ENCODE measurements at regions not wholly inside any gene's neighbourhood (a gene's known extent, or its start where the extent isn't known, plus 50 kb on each side); places are given as distances from the start of the nearest gene placed in this dataset.

DNA sequence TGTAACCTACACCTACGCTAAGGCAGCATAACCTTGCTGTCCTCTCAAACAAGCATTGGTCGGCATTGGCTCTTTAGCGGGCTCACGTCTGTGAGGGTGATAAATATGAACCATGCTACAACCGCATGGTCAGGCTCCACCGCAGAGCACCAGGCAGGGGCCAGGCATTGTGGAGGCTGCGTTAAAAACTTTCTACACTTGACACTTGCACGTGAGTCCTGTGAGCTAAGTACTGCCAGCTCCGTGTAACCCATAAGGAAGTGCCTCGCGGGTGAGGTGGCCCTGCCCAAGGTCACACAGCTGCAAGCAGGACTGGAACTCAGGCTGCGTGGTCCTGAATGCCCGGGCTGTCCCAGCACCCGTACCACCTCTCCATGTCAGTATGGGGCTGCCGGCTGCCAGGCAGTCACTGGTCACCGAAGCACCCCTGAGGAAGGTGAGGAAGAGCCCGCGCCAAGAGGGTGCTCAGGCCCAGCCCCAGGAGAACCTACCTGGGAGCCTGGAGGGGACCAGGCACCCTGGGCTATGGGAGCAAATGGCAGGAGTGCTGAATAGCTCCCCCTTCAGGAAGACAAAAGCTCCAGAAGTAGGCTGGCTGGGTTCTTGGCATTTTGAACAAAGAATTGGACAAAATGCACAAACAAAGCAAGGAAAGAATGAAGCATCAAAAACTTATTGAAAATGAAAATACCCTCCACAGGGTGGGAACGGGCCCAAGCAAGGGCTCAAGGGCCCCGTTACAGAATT lies 271.1 kb upstream of the RAB6C start:
- H3K4me3 ChIP-seq (ENCODE audit: severe bottlenecking): no peak overlapping the region
- no peak for ATAC-seq (ENCODE audit: low read depth)
- TF ChIP-seq CTCF (IDR thresholded peaks at IDR 0.05; ENCODE audit: poor library complexity, severe bottlenecking): no peak

DNA sequence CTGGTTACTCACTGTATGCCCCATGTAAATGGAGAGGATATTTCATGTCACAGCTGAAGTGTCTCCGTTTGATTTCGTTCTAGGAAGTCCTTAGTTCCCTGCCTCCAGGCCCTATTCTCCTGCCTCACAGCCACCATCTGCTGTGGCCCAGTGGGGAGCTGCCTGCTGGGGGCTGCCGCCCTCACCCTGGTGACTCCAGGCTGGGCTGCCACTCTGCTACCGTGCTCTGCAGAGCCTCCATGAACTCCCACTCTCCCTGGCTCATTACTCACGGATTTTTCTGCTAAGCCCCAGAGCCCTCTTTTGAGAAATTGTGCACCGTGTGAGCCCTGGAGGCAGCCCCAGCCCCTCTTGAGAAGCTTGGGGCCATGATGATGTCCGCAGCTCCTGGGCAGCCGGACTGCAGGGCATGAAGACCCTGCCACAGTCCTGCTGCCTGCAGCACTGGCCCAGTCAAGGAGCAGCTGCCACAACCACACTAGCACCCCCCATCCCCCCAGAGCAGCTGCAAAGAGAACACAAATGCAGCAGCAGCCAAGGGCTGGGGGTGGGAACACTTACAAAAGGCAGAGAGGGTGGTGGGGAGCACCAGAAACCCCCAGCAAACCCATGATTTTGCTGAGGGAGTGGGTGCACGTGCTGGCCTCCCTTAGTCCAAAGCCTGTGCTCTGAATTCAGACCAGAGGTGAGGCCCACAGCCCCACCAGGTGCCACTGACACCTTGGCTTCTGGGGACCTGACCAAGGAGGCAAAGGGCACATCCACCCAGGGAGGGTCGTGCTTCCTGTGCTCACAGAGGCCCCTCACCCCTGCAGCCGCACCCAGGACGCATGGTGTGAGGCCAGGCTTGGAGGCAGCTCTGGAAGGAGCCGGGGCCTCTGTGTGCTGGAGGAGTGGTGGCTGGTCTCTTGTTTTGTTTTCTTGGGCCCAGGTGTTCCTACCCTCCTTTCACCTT lies 270.2 kb upstream of the RAB6C start:
- DNase-seq (ENCODE audit: low spot score): no peak

More for the DNA sequence above, 271.1 kb upstream of the RAB6C start:
- Histone ChIP-seq H3K9me3 (ENCODE audit: severe bottlenecking) (no peaks in the 10 kb centered on the region), H3K36me3 (ENCODE audit: low read depth) (no peaks in the 10 kb centered on the region), H3K4me1 (ENCODE audit: insufficient read depth, poor library complexity, severe bottlenecking) (no peaks in the 10 kb centered on the region), H3K27ac (ENCODE audit: poor library complexity, severe bottlenecking) (no peak overlapping the region), H3K27me3 (ENCODE audit: insufficient read depth, poor library complexity, severe bottlenecking) (no peaks in the 10 kb centered on the region)
- no peak for DNase-seq (ENCODE audit: low spot score)

GRCh38 chr2:129709956-129710598 lies 269.4 kb upstream of the RAB6C start:
- TF ChIP-seq CTCF (IDR thresholded peaks at IDR 0.05; ENCODE audit: poor library complexity, severe bottlenecking): no peak
- Histone ChIP-seq H3K27me3 (ENCODE audit: insufficient read depth, poor library complexity, severe bottlenecking) (no peaks in the 10 kb centered on the region), H3K36me3 (ENCODE audit: low read depth) (no peaks in the 10 kb centered on the region), H3K9me3 (ENCODE audit: severe bottlenecking) (no peaks in the 10 kb centered on the region), H3K4me3 (ENCODE audit: severe bottlenecking) (no peak overlapping the region), H3K4me1 (ENCODE audit: insufficient read depth, poor library complexity, severe bottlenecking) (no peaks in the 10 kb centered on the region), H3K27ac (ENCODE audit: poor library complexity, severe bottlenecking) (no peak overlapping the region)
- DNase-seq (ENCODE audit: low spot score): no peak
- ATAC-seq (ENCODE audit: low read depth): no peak

More for the DNA sequence above, 270.2 kb upstream of the RAB6C start:
- no peak overlapping the region for H3K27ac ChIP-seq (ENCODE audit: poor library complexity, severe bottlenecking)
- no peaks in the 10 kb centered on the region for H3K4me1 ChIP-seq (ENCODE audit: insufficient read depth, poor library complexity, severe bottlenecking)
- ATAC-seq (ENCODE audit: low read depth): no peak
- TF ChIP-seq CTCF (IDR thresholded peaks at IDR 0.05; ENCODE audit: poor library complexity, severe bottlenecking): no peak
- H3K4me3 ChIP-seq (ENCODE audit: severe bottlenecking): no peak overlapping the region
- no peaks in the 10 kb centered on the region for H3K9me3 ChIP-seq (ENCODE audit: severe bottlenecking)
- no peaks in the 10 kb centered on the region for H3K27me3 ChIP-seq (ENCODE audit: insufficient read depth, poor library complexity, severe bottlenecking)
- no peaks in the 10 kb centered on the region for H3K36me3 ChIP-seq (ENCODE audit: low read depth)

DNA sequence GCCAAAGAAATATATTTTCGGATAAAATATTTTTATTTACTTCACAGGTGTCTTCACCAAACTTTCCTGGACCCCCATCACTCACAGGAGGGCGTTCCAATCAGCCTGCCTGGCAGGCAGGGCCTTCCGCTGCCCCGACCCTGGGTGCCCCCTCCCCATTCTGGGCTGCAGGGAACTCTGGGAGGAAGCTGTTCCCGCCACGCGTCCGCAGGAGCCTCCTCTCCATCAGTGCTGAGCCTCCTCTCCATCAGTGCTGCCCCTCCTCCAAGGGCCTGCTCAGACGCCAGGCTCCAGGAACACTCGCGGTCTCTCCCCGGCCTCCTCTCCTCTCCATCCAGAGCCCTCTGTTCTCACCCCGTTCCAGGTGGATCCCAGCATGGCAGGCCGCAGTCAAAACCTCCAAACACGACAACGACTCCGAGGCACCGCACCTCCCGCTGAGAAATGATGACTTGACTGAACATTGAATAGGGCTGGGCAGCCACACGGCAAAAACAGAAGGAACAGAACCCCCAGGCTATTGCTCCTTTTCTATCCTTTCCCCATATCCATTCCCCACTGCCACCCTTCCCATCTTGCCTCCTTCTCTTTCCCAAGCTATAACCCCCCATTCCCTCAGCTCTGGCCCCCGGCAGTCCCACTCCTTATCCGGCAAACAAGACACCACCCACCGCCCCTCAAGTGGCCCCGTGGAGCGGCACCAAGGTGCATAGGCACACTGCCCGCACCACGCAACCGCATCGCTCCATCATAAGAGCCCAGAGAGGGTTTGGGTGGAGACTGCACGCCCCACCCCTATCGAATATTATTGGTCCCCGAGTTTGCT lies 268.6 kb upstream of the RAB6C start:
- no peak overlapping the region for H3K4me3 ChIP-seq (ENCODE audit: severe bottlenecking)
- ATAC-seq (ENCODE audit: low read depth): no peak
- no peak overlapping the region for H3K27ac ChIP-seq (ENCODE audit: poor library complexity, severe bottlenecking)

More for the DNA sequence above, 268.6 kb upstream of the RAB6C start:
- Histone ChIP-seq H3K4me1 (ENCODE audit: insufficient read depth, poor library complexity, severe bottlenecking) (no peaks in the 10 kb centered on the region), H3K9me3 (ENCODE audit: severe bottlenecking) (no peaks in the 10 kb centered on the region), H3K27me3 (ENCODE audit: insufficient read depth, poor library complexity, severe bottlenecking) (no peaks in the 10 kb centered on the region), H3K36me3 (ENCODE audit: low read depth) (no peaks in the 10 kb centered on the region)
- no peak for TF ChIP-seq CTCF (IDR thresholded peaks at IDR 0.05; ENCODE audit: poor library complexity, severe bottlenecking)
- DNase-seq (ENCODE audit: low spot score): no peak
